GM12892 (cell line): ENCODE measurements at regions not wholly inside any gene's neighbourhood (a gene's known extent, or its start where the extent isn't known, plus 50 kb on each side); places are given as distances from the start of the nearest gene placed in this dataset.

Source experiments
- POLR2A ChIP-seq: IDR thresholded peaks from 2 replicates; pipeline ENCODE4 v1.6.1; 2011; ENCODE audit warnings: low read depth, low read length, control low read depth
- POLR2AphosphoS5 ChIP-seq: IDR thresholded peaks from 2 replicates; pipeline ENCODE4 v1.6.1; 2011; ENCODE audit warnings: low read depth, low read length, control low read depth

DNA sequence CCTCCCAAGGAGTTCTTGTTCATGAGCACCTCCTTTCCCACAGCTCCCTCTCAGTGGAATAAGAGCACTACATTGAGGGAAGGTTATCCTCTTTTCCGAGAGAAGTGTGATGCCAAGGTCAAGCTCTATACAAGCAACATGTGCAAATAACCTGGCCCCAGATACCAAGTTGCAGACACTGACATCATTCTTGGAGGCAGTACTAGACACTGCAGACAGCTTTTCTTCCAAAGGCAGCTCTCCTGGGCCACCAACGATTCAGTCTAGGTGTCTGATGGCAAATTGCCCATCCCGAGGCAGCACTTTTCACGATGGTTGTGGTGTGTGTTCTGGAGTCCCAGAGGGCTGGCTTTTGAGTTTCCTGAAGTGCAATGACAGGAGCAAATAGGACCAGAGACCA lies 384.9 kb downstream of the TLL1 start:
- no peak for TF ChIP-seq POLR2A
- TF ChIP-seq POLR2AphosphoS5: no peak
